K562 (cell line): ENCODE measurements at regions not wholly inside any gene's neighbourhood (a gene's known extent, or its start where the extent isn't known, plus 50 kb on each side); places are given as distances from the start of the nearest gene placed in this dataset.

Experiments
- ATAC-seq: fragments of 200-7000 bp; cut with Tn5 transposase; 3 replicates; pipeline ENCODE4 v1.9.1; 2020; ENCODE audit warnings: moderate library complexity
- BruUV-seq: library from RNA; stranded (reverse); fragments of 400-500 nt; replicated peaks from 2 replicates; lab custom pipeline; 2021; lab: Mats Ljungman, UMichigan
- CTCF ChIA-PET: fragments of 300-600 bp; formaldehyde crosslinking; extraction: SDS; loops from one replicate; lab custom pipeline; 2021; ENCODE audit warnings: low intra/inter-chr PET ratio; lab: Yijun Ruan, JAX
- POLR2A ChIA-PET: fragments of 300-600, 350-650 bp; sonication (Branson Sonifier 250); formaldehyde crosslinking; extraction: SDS; loops from one replicate; lab custom pipeline; 2021; ENCODE audit warnings: antibody characterized with exemption, inconsistent platforms; lab: Yijun Ruan, JAX
- DNase-seq, 4 experiments: peaks; one replicate each; pipeline versions ENCODE4 v3.0.0 to v3.0.0-alpha.2; 2011 to 2018; ENCODE audit warnings: low spot score in 3 of 4, mixed read lengths in 3 of 4; ENCODE audit errors: extremely low read depth in 1 of 4
- FAIRE-seq: peaks from 2 replicates; lab custom pipeline; 2011; peaks lifted over from hg19 to GRCh38; lab: Jason Lieb, UNC
- H2AFZ ChIP-seq: 2 replicates; pipeline ENCODE4 v1.6.0; 2011; ENCODE audit warnings: low read depth, low read length, control low read depth, inconsistent platforms
- H3K27ac ChIP-seq: fragments of 200-600 bp; 3 replicates; pipeline ENCODE4 v1.8.0; 2011; ENCODE audit warnings: low read depth, mild to moderate bottlenecking, control low read depth, inconsistent platforms, low read length, moderate library complexity, mixed read lengths; ENCODE audit errors: extremely low read depth
- H3K27me3 ChIP-seq, 2 experiments: fragments of 300-600 bp in 1 of 2; 2 replicates in 1 of 2; 3 replicates in 1 of 2; pipeline versions ENCODE4 v1.6.0 to v1.8.0; 2011; ENCODE audit warnings: inconsistent platforms in 2 of 2, low read length in 2 of 2, mild to moderate bottlenecking in 1 of 2, mixed read lengths in 1 of 2, moderate library complexity in 1 of 2; ENCODE audit not compliant: control insufficient read depth in 2 of 2, insufficient read depth in 2 of 2
- H3K36me3 ChIP-seq: fragments of 300-600 bp; 3 replicates; pipeline ENCODE4 v1.8.0; 2011; ENCODE audit warnings: mild to moderate bottlenecking, low read length, inconsistent platforms; ENCODE audit not compliant: control insufficient read depth, insufficient read depth
- H3K4me1 ChIP-seq, 2 experiments: fragments of 200-600 bp in 1 of 2; replicated peaks in 1 of 2; 2 replicates in 1 of 2; 3 replicates in 1 of 2; pipeline versions ENCODE4 v1.5.1 to v1.8.0; 2011; ENCODE audit warnings: inconsistent platforms in 2 of 2, low read length in 2 of 2, mild to moderate bottlenecking in 1 of 2, mixed read lengths in 1 of 2, moderate library complexity in 1 of 2; ENCODE audit not compliant: control insufficient read depth in 2 of 2, insufficient read depth in 2 of 2
- H3K4me2 ChIP-seq: 2 replicates; pipeline ENCODE4 v1.6.1; 2011; ENCODE audit warnings: low read length, control low read depth, inconsistent platforms, mixed read lengths; ENCODE audit not compliant: insufficient read depth
- H3K4me3 ChIP-seq: fragments of 200-600 bp; sonication (generic), shearing (Covaris generic); 2 replicates; pipeline ENCODE4 v1.5.1; 2016; ENCODE audit warnings: control low read depth, inconsistent platforms
- H3K79me2 ChIP-seq: fragments of 200-600 bp; 3 replicates; pipeline ENCODE4 v1.8.0; 2011; ENCODE audit warnings: low read length, inconsistent platforms; ENCODE audit not compliant: control insufficient read depth, insufficient read depth
- H3K9ac ChIP-seq, 2 experiments: 2 replicates each; pipeline versions ENCODE4 v1.6.0 to v1.6.1; 2011; ENCODE audit warnings: low read depth in 2 of 2, low read length in 2 of 2, control low read depth in 1 of 2, inconsistent platforms in 1 of 2, mild to moderate bottlenecking in 1 of 2, mixed read lengths in 1 of 2; ENCODE audit not compliant: insufficient read depth in 1 of 2
- H3K9me1 ChIP-seq: one replicate; pipeline ENCODE4 v1.6.0; 2011; ENCODE audit warnings: inconsistent platforms, mild to moderate bottlenecking, low read length, moderate library complexity; ENCODE audit not compliant: control insufficient read depth, insufficient read depth
- H3K9me3 ChIP-seq: replicated peaks from 2 replicates; pipeline ENCODE4 v1.5.1; 2011; ENCODE audit warnings: low read depth, low read length, inconsistent platforms; ENCODE audit not compliant: control insufficient read depth, insufficient read depth
- H4K20me1 ChIP-seq: replicated peaks from 2 replicates; pipeline ENCODE4 v1.6.1; 2011; ENCODE audit warnings: low read length, inconsistent platforms, mixed read lengths; ENCODE audit not compliant: control insufficient read depth, insufficient read depth
- BRCA1 ChIP-seq, 2 experiments: fragments of 450-650 bp in 1 of 2; sonication (generic) in 1 of 2; formaldehyde crosslinking in 1 of 2; IDR thresholded peaks; 2 replicates each; pipeline versions ENCODE4 v1.5.0 to v1.6.1; 2017 to 2020; ENCODE audit warnings: mild to moderate bottlenecking in 1 of 2, missing genetic modification reagents in 1 of 2
- CTCF ChIP-seq, 3 experiments: IDR thresholded peaks in 2 of 3; conservative IDR thresholded peaks in 1 of 3; 2 replicates each; pipeline ENCODE4 v1.5.1; 2011 to 2012; ENCODE audit warnings: low read length in 3 of 3, mild to moderate bottlenecking in 3 of 3, control low read depth in 2 of 3, improper control_type of control experiment in 1 of 3, inconsistent platforms in 1 of 3, low read depth in 1 of 3, mixed read lengths in 1 of 3, moderate library complexity in 1 of 3; ENCODE audit not compliant: insufficient read depth in 2 of 3
- IRF9 ChIP-seq: fragments of 450-650 bp; IDR thresholded peaks from 2 replicates; pipeline ENCODE4 v1.6.1; 2016; ENCODE audit warnings: missing biosample characterization, missing genetic modification characterization
- RAD21 ChIP-seq, 2 experiments: fragments of 250-450 bp in 1 of 2; fragments of 450-650 bp in 1 of 2; sonication (Bioruptor Pico) in 1 of 2; formaldehyde crosslinking in 1 of 2; IDR thresholded peaks in 1 of 2; conservative IDR thresholded peaks in 1 of 2; 2 replicates each; pipeline versions ENCODE4 v1.4.0 to v1.8.0; 2020 to 2022; ENCODE audit warnings: mild to moderate bottlenecking in 2 of 2, moderate library complexity in 1 of 2
- SIRT6 ChIP-seq: IDR thresholded peaks from one replicate; pipeline ENCODE4 v1.6.1; 2012; ENCODE audit warnings: low read depth, mild to moderate bottlenecking, control low read depth, inconsistent platforms, low read length, moderate library complexity
- ZNF174 ChIP-seq: fragments of 250-450 bp; sonication (Bioruptor Pico); IDR thresholded peaks from 2 replicates; pipeline ENCODE4 v1.4.0; 2020; ENCODE audit warnings: mild to moderate bottlenecking
- ZNF696 ChIP-seq: fragments of 250-450 bp; sonication (Bioruptor Pico); conservative IDR thresholded peaks from 2 replicates; pipeline ENCODE4 v1.4.0; 2020; ENCODE audit warnings: mild to moderate bottlenecking, moderate library complexity
- WGBS: fragments of 100-300 bp; shearing (Covaris generic); methylation state at CpG from one replicate; pipeline ENCODE4 v1.1.6; 2016; ENCODE audit warnings: low coverage, mixed read lengths; ENCODE audit not compliant: insufficient coverage; ENCODE audit errors: missing lambda C conversion rate; 5-methylcytosine and 5-hydroxymethylcytosine counted together
- in situ Hi-C: fragments of 300-500 bp; cut with MboI; formaldehyde crosslinking; loops from 4 replicates; pipeline ENCODE4 v1.15.0; 2018; ENCODE audit warnings: inconsistent platforms, mixed read lengths
- intact Hi-C: fragments of 100-400 bp; cut with micrococcal nuclease; formaldehyde crosslinking; loops from 2 replicates; pipeline ENCODE4 v1.14.2; 2022

GRCh38 chr1:103461161-103462105 lies 64.1 kb upstream of the RNPC3 start:
- no peaks in the 10 kb centered on the region for H3K9me3 ChIP-seq
- ChIA-PET CTCF (no interaction called here), POLR2A (no interaction called here)
- no peaks in the 10 kb centered on the region for H4K20me1 ChIP-seq
- no peak overlapping the region for H2AFZ ChIP-seq
- no peaks in the 10 kb centered on the region for H3K27me3 ChIP-seq
- DNase-seq (peak in 3 of 4 experiments; percentile 5 to 8 (median 8)), FAIRE-seq (peak; percentile 15), ATAC-seq (no peak)
- TF ChIP-seq RAD21 (CRISPR knock-in tag; conservative IDR thresholded peaks at IDR 0.05 in 1 of 2, IDR thresholded peaks at IDR 0.05 in 1 of 2) (peak in 1 of 2 experiments; percentile 51; a peak in 2 of 4 replicates), BRCA1 (IDR thresholded peaks at IDR 0.05) (no peak), BRCA1 (CRISPR knock-in tag; IDR thresholded peaks at IDR 0.05) (no peak), SIRT6 (no peak), CTCF (IDR thresholded peaks at IDR 0.05 in 2 of 3, conservative IDR thresholded peaks at IDR 0.05 in 1 of 3; ENCODE audit: insufficient read depth in 2 of 3, low read depth in 1 of 3, low read length in 3 of 3) (peak in 1 of 3 experiments; percentile 36; a peak in 2 of 6 replicates), IRF9 (no peak), ZNF696 (CRISPR knock-in tag) (no peak), ZNF174 (no peak)
- 0% methylated on average over 1 of the region's 1 CpG for WGBS
- BruUV-seq, result no TSS peak
- no peaks in the 10 kb centered on the region for H3K4me1 ChIP-seq
- in situ Hi-C loops, result no loop called here
- no peak overlapping the region for H3K4me2 ChIP-seq
- intact Hi-C loops, result no loop called here
- H3K79me2 ChIP-seq, result no peaks in the 10 kb centered on the region
- H3K36me3 ChIP-seq, result no peaks in the 10 kb centered on the region
- H3K9ac ChIP-seq, result no peak overlapping the region
- H3K9me1 ChIP-seq, result no peaks in the 10 kb centered on the region
- no peak overlapping the region for H3K4me3 ChIP-seq
- no peak overlapping the region for H3K27ac ChIP-seq
